PC-3 (cell line): ENCODE measurements at regions not wholly inside any gene's neighbourhood (a gene's known extent, or its start where the extent isn't known, plus 50 kb on each side); places are given as distances from the start of the nearest gene placed in this dataset.

ENCODE experiments used
- ATAC-seq: fragments of 200-7000 bp; cut with Tn5 transposase; 2 replicates; pipeline ENCODE4 v1.9.1; 2020; ENCODE audit warnings: mild to moderate bottlenecking, moderate library complexity
- BruUV-seq: library from RNA; stranded (reverse); fragments of 400-500 nt; replicated peaks from 2 replicates; lab custom pipeline; 2021; lab: Mats Ljungman, UMichigan
- CTCF ChIA-PET: fragments of 300-600 bp; sonication (Branson Sonifier 250); formaldehyde crosslinking; loops from one replicate; lab custom pipeline; 2022; ENCODE audit warnings: antibody characterized with exemption; lab: Charles Lee
- POLR2A ChIA-PET: fragments of 300-600 bp; sonication (Branson Sonifier 250); formaldehyde crosslinking; loops from one replicate; lab custom pipeline; 2022; ENCODE audit warnings: antibody characterized with exemption; ENCODE audit not compliant: unreplicated experiment; lab: Charles Lee
- DNase-seq: peaks from one replicate; pipeline ENCODE4 v3.0.0-alpha.2; 2015
- H2AFZ ChIP-seq: fragments of 300-600 bp; sonication (generic); 2 replicates; pipeline ENCODE4 v1.6.0; 2016; ENCODE audit warnings: antibody characterized with exemption, low read length
- H3F3A ChIP-seq: fragments of 300-600 bp; sonication (generic); one replicate; pipeline ENCODE4 v1.6.0; 2017; ENCODE audit warnings: antibody characterized with exemption, low read length, control low read depth, mild to moderate bottlenecking; ENCODE audit not compliant: unreplicated experiment
- H3K27ac ChIP-seq: fragments of 300-600 bp; sonication (generic); 2 replicates; pipeline ENCODE4 v1.5.1; 2016; ENCODE audit warnings: mild to moderate bottlenecking, low read length
- H3K27me3 ChIP-seq: fragments of 300-600 bp; sonication (generic); 2 replicates; pipeline ENCODE4 v1.6.1; 2016; ENCODE audit warnings: low read length, mixed read lengths
- H3K36me3 ChIP-seq: fragments of 300-600 bp; sonication (generic); 2 replicates; pipeline ENCODE4 v1.6.1; 2016; ENCODE audit warnings: low read depth, mixed run types, low read length, mixed read lengths
- H3K4me1 ChIP-seq: fragments of 300-600 bp; sonication (generic); 2 replicates; pipeline ENCODE4 v1.5.1; 2016; ENCODE audit warnings: low read length; ENCODE audit not compliant: insufficient read depth
- H3K4me2 ChIP-seq: fragments of 300-600 bp; sonication (generic); 2 replicates; pipeline ENCODE4 v1.6.0; 2016; ENCODE audit warnings: low read length
- H3K4me3 ChIP-seq: fragments of 300-600 bp; sonication (generic); 2 replicates; pipeline ENCODE4 v1.5.1; 2016; ENCODE audit warnings: mild to moderate bottlenecking, low read length, mixed read lengths
- H3K79me2 ChIP-seq: fragments of 300-600 bp; sonication (generic); 2 replicates; pipeline ENCODE4 v1.6.1; 2017; ENCODE audit warnings: low read length, mixed read lengths
- H3K9ac ChIP-seq: fragments of 300-600 bp; sonication (generic); 2 replicates; pipeline ENCODE4 v1.6.0; 2016; ENCODE audit warnings: mild to moderate bottlenecking, low read length
- H3K9me2 ChIP-seq: fragments of 300-600 bp; sonication (generic); replicated peaks from 2 replicates; pipeline ENCODE4 v1.6.1; 2016; ENCODE audit warnings: mixed run types, low read length, mixed read lengths
- H3K9me3 ChIP-seq: fragments of 300-600 bp; sonication (generic); 2 replicates; pipeline ENCODE4 v1.6.1; 2016; ENCODE audit warnings: low read length, mixed read lengths
- H4K20me1 ChIP-seq: fragments of 300-600 bp; sonication (generic); 2 replicates; pipeline ENCODE4 v1.6.1; 2016; ENCODE audit warnings: low read length, mixed read lengths
- CTCF ChIP-seq: fragments of 300-600 bp; sonication (generic); conservative IDR thresholded peaks from 2 replicates; pipeline ENCODE4 v1.5.1; 2017; ENCODE audit warnings: antibody characterized with exemption, low read depth, mild to moderate bottlenecking, low read length
- EZH2 ChIP-seq: fragments of 300-600 bp; sonication (generic); IDR thresholded peaks from one replicate; pipeline ENCODE4 v1.6.1; 2017; ENCODE audit warnings: antibody characterized with exemption, mild to moderate bottlenecking, low read length; ENCODE audit not compliant: unreplicated experiment
- EZH2phosphoT487 ChIP-seq: fragments of 300-600 bp; sonication (generic); IDR thresholded peaks from 2 replicates; pipeline ENCODE4 v1.6.1; 2018; ENCODE audit warnings: mild to moderate bottlenecking, antibody characterized with exemption, low read length, borderline replicate concordance
- intact Hi-C: fragments of 100-400 bp; cut with micrococcal nuclease; formaldehyde crosslinking; loops from 2 replicates; pipeline ENCODE4 v1.9.0; 2023

GRCh38 chr15:69797615-69798014, 300.1 kb downstream of the TLE3 start:
- Histone ChIP-seq H3K36me3 (no peaks in the 10 kb centered on the region), H3K79me2 (no peaks in the 10 kb centered on the region), H3K4me1 (peaks cover 18% of the 10 kb centered on the region), H3K4me3 (no peak overlapping the region), H3K9me3 (no peaks in the 10 kb centered on the region), H3K27ac (no peak overlapping the region), H3K4me2 (no peak overlapping the region), H3K9ac (no peak overlapping the region), H3K9me2 (no peaks in the 10 kb centered on the region), H2AFZ (no peak overlapping the region), H3F3A (no peaks in the 10 kb centered on the region), H4K20me1 (no peaks in the 10 kb centered on the region), H3K27me3 (no peaks in the 10 kb centered on the region)
- ChIA-PET POLR2A (no interaction called here), CTCF (no interaction called here)
- ATAC-seq (no peak), DNase-seq (no peak)
- intact Hi-C loops: no loop called here
- no TSS peak for BruUV-seq
- TF ChIP-seq EZH2phosphoT487 (no peak), CTCF (no peak), EZH2 (no peak)

- Histone ChIP-seq H3K27me3 (no peaks in the 10 kb centered on the region), H3K9me3 (no peaks in the 10 kb centered on the region), H3F3A (no peaks in the 10 kb centered on the region), H3K36me3 (no peaks in the 10 kb centered on the region), H3K79me2 (no peaks in the 10 kb centered on the region), H4K20me1 (no peaks in the 10 kb centered on the region), H2AFZ (no peak overlapping the region), H3K9ac (no peak overlapping the region), H3K4me3 (no peak overlapping the region), H3K4me1 (peaks cover 18% of the 10 kb centered on the region), H3K9me2 (no peaks in the 10 kb centered on the region), H3K27ac (peak overlapping the region; percentile 48), H3K4me2 (peak overlapping the region; percentile 12; the same call in 1 of the 2 replicates)
- ATAC-seq (no peak), DNase-seq (peak; percentile 65)
- BruUV-seq: no TSS peak
- intact Hi-C loops: no loop called here
- CTCF ChIA-PET: no interaction called here
- POLR2A ChIA-PET: no interaction called here
- TF ChIP-seq EZH2phosphoT487 (no peak), CTCF (no peak), EZH2 (no peak)
Measured at GRCh38 chr15:69798481-69799250, 299.1 kb downstream of the TLE3 start.

GRCh38 chr15:69801144-69801543, 296.6 kb downstream of the TLE3 start:
- peaks cover 14% of the 10 kb centered on the region; the same call in 1 of the 2 replicates for H3K4me1 ChIP-seq
- no peaks in the 10 kb centered on the region for H3K9me2 ChIP-seq
- H3K36me3 ChIP-seq: no peaks in the 10 kb centered on the region
- no peaks in the 10 kb centered on the region for H3K27me3 ChIP-seq
- H3K9ac ChIP-seq: no peak overlapping the region
- no peak overlapping the region for H2AFZ ChIP-seq
- CTCF ChIA-PET: no interaction called here
- intact Hi-C loops: no loop called here
- H3K79me2 ChIP-seq: no peaks in the 10 kb centered on the region
- DNase-seq (no peak), ATAC-seq (no peak)
- H4K20me1 ChIP-seq: no peaks in the 10 kb centered on the region
- no peaks in the 10 kb centered on the region for H3K9me3 ChIP-seq
- no peaks in the 10 kb centered on the region for H3F3A ChIP-seq
- no peak overlapping the region for H3K4me3 ChIP-seq
- POLR2A ChIA-PET: no interaction called here
- H3K4me2 ChIP-seq: no peak overlapping the region
- no peak overlapping the region for H3K27ac ChIP-seq
- BruUV-seq: no TSS peak
- TF ChIP-seq EZH2 (no peak), CTCF (no peak), EZH2phosphoT487 (no peak)
